GM18861 (cell line): ENCODE measurements at regions not wholly inside any gene's neighbourhood (a gene's known extent, or its start where the extent isn't known, plus 50 kb on each side); places are given as distances from the start of the nearest gene placed in this dataset.

Source experiments
- ATAC-seq: cut with Tn5 transposase; IDR thresholded peaks from one replicate; pipeline ENCODE4 v1.9.1; 2021; ENCODE audit not compliant: unreplicated experiment

DNA sequence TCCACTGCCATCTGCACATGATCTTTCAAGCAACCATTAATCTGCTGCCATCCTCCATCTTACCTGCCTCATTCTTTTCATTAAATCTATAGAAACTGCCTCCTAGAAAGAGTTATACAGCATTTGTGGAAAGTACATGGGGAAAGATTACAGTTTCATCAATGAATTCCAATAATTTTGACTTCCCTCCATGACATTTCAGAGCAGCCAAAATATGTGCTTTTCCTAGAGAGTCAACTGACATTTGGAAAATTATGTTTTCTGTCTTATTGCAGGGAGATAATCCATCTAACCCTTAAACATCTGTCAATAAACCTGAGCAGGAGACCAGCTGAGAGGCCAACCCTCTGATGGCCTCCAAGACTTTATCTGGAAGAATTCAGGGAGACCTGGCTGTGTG is 147.0 kb upstream of the CDH5 start:
- no peak for ATAC-seq

DNA sequence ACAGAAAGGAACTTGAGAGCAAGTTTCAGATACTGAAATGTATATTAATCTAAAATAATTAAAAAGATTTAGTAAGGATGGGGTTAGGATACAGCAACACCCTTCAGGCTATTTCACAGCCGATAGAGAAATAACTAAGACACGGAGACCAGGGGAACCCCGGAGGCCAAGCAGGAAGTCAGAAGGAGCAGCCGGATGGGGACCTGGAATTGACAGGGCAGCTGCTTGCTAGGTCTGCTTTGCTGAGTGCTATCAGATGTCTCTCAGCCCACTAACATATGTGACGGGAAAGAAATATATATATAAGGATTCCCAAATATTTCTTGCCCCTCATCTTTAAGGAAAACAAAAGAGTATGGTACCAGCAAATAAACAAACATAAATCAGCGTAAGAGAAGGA is 154.1 kb upstream of the CDH5 start:
- no peak for ATAC-seq

DNA sequence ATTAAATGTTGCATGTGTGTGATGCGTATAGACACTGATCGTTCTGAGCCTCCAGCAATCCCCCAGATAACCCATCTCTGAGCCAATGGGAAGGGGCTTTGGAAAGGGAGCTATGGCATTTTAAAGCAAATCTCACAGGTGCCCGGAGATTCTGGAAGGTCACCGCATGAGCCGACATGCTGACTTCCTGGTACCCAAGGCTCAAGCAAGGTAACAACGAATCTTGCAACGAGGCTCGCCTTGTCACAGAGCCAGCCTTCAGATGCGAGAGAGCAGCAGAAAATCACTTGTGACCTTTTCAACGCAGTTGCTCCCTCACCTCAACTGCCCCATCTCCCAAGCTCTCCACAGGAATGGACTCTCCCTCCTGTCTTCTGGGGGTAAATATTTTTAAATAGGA is 154.8 kb upstream of the CDH5 start:
- no peak for ATAC-seq

DNA sequence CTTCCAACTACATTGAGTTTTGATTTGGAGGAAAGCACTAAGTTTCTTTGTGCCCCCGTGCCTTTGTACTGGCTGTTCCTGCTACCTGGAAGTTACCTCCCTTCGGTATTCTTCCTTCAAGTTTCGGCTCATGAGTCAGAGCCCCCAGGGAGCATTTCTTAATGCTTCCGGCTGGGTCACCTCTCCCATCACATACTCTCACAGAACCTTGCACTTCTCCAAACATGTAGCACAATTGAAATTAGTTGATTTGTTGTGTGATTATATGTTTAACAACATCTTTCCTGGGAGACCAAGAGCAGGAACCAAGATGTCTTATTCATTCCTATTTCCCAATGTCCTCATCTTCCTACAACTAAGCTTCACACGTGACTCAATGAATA is 158.6 kb upstream of the CDH5 start:
- no peak for ATAC-seq

DNA sequence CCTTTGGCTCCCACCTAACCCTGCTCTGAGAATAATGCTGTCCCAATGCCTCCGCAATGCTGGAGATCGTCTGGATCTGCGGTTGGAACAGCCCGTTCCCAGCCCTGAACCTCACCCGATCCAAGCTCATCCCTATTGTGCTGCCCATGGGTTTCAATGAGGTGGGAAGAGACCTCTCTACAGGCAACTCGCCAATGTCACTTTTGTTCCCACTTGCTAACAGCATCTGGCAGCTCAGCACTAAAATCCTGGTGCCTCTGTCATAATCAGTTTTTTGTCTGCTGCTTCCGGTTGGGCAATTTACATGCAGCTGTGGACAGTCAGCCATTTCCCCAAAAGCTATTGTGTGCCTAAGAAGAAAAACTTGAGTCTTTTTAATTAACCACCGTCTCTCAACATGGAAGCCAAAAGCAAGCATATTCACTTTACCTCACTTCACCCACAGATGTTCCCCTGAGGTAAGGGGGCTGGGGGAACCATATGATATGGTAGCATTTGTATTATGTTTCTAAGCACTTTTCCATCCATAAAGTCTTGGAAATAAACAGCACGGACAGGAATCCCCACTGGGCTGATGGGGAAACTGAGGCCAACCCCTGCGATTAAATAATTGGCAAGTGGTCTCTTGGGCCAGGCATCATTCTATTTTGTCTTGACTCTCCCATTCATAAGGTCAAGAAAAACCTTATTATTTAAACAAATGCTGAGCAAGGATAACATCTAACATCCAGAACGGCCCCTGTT is 159.2 kb upstream of the CDH5 start:
- no peak for ATAC-seq

DNA sequence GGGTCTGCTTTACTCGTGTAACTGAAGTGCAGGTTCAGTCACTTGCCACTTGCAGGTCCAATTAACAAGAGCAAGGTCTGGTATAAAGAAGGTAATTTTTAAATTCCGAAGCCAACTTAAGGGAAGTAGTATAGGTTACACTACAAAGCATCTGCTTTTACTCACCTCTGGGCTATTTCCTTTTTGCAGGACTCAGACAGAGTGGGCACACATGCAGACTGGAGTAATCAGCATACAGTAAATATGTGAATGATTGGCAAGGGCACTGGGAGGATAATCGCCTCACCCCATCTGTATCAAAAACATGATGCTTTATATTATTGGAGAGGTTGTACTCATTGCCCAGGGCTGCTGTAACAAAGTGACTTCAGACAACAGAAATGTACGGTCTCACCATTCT is 160.1 kb upstream of the CDH5 start:
- ATAC-seq = no peak

DNA sequence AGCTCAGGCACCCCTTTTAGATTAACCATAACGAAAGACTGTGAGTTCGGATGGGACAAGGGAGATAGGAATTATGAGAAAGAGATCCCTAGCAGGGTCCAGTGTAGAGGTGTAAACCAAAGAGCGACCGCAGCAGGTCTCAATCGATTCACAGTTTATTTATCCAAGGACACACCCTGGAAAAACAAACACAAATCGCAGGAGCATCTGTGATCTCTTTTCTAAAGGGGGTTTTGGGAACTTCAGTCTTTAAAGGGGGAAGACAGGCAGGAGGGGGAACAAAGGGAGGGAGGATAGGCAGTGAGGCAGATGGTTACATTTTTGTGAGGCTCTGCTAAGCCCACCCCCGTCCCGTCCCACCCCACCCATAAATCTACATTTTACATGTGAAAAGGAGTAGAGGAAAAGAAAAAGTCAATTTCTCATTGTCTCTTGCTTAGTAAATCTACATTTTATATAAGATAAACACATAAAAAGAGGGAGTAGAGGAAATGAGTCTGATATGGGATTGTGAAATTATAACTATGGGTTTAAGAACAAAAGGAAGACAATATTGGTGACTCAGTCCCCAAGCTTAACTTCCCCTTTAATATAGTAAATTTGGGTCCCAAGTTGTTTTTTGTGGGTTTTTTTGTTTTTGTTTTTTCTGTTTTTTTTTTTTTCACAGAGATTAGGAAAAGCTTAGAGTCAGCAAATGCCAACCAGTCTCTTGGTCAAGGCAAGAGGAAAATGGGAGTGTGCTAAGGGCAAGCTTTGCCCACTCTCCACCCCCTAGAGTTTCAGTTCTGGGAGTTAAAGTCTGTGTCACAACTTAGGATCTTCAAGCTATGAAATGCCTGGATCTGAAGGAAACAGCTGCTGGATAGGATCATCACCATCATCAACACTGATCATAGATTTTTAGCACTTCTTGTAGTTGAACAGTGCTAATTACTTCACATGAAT is 160.9 kb upstream of the CDH5 start:
- no peak for ATAC-seq

GRCh38 chr16:66204756-66205155 is 161.7 kb upstream of the CDH5 start:
- ATAC-seq = no peak

- no peak for ATAC-seq
Measured at GRCh38 chr16:66203476-66203875, 163.0 kb upstream of the CDH5 start.

DNA sequence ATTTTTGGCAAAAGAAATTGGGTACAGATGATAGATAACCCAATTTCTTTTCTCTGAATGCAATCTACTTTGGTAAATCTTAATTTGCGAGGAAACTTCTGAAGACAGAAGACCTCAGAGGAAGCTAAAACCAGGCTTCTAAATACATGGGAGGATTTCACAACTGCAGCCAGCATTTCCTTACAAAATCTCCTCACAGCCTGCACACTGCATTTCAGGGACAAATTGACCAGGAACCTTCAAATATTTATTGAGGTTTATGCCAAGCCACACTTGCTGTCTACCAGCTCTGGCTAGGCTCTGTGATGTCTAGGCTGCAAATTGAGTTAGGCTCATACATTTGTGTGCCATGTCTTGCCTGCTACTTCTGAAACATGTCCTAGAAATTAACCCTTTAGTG is 167.3 kb upstream of the CDH5 start:
- ATAC-seq = no peak

DNA sequence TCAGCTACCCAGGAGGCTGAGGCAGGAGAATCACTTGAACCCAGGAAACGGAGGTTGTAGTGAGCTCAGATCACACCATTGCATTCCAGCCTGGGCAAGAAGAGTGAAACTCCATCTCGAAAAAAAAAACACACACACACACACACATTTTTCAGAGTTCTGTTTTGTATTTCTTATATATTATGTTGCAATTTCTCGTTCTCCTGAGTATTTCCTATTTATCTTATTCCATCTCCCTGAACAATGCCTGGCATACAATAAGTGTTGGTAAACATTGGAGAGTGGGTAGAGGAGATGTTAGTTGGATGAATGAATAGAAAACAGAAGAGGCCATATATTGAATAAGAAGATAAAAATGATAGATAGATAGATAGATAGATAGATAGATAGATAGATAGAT is 167.8 kb upstream of the CDH5 start:
- ATAC-seq = no peak

DNA sequence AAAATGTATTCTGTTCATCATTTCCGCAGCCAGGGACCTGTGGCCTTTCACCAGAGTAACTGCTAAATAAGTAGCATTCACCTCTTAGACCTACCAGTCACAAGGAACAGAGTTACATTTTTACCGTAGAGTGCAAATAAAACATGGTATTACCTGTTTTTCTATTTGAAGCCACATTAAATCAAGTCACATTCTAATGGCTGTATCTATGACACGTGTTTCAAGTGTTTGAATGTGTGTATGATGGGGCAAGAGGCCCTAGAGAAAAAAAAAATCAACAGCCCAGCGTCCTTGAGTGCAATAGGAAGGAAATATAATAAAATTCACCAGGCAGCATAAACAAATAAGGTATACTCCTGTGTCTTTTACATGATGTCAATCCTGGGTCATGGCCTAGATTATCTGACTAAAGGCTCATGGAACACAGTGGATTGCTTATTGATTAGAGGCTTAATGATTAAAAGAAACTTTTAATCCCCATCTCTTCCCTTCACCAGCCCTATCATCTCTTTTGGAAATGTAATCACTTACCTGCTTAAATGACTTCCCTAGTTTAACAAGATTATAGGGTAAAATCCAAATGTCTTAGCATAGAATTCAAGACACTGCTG is 168.7 kb upstream of the CDH5 start:
- no peak for ATAC-seq

GRCh38 chr16:66196770-66197169 is 169.7 kb upstream of the CDH5 start:
- ATAC-seq = no peak

DNA sequence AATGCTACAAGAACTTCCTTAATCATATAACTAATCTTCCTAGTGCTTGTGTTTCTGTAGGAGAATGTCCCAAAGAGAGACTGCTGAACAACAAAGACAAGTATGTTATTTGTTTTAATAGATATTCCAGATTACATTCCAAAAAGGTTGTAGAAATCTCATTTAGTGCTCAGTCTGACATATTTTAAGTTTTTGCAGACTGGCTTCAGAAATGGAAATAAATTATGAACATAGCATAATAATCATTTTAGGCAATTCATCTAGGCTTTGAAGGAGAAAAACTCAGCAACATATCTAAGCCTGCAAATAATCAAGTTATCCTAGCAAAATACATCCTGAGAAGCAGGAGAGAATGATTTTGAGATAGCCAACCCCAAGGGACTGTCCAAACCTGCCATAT is 171.6 kb upstream of the CDH5 start:
- ATAC-seq = no peak

GRCh38 chr16:66193543-66194229 is 172.8 kb upstream of the CDH5 start:
- ATAC-seq = no peak

DNA sequence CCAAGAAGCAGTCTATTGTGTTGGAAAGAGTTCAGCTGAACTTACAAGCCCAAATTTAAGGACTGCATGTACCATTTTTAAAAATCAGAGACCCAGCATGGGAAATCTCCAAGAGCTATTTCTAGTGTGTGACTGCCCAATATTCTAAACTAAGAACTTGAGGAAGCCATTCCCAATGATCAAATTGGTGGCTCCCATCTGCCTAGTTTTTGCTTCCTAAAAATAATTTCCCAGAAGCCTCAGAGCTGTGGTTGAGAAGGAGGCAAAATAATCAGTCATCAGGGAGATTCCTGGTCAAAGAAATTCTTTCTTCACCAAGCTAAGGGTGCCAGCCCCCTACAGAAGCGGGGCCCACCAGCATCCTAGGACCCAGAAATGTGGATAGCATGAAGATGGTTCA is 176.1 kb upstream of the CDH5 start:
- no peak for ATAC-seq

- no peak for ATAC-seq
Measured at GRCh38 chr16:66189951-66190350, 176.5 kb upstream of the CDH5 start.

GRCh38 chr16:66188917-66189725 is 177.4 kb upstream of the CDH5 start:
- no peak for ATAC-seq

DNA sequence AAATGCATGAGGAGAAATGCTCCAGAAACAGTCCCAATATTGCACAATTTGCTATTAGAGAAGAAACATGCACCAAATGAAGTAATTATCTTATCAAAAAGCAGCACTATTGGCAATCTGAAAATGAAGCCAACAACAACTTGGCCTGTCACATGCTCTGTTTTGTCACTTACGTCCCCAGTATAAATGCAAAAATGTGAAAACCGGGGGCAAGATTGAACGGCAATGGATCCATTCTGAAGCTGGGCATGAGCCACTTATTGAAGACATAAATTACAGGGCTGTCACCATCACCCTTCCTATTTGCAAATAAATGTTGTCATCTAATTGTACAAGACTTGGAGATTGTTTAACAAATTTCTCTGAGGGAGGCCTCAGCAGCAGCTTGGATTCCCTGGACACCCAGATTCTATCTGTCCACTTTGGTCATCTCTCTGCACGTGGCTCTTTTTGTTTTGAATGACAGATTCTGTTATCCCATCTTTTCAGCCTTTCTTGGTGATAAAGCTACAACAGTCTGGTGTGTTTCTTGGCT is 180.2 kb upstream of the CDH5 start:
- no peak for ATAC-seq

DNA sequence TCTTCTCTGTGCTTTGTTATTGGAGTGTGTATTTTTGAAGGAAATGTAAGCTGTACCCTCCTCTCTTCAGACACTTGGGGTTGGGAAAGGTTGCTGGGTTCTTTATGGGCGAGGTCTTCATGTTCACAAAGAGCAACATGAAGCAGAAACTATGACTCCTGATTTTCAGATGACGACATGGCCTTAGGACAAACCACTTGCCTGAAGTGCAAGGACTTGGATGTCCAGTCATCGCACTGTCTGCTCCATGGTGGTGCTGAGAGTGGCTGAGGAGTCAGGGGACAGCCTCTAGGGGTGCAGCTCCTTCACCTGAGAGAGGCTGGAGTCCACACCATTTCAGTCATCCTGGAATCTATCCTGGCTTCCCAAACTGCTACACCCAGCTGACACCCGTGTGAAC is 183.9 kb upstream of the CDH5 start:
- no peak for ATAC-seq
